HEK293T (cell line): ENCODE measurements at regions not wholly inside any gene's neighbourhood (a gene's known extent, or its start where the extent isn't known, plus 50 kb on each side); places are given as distances from the start of the nearest gene placed in this dataset.

Source experiments
- BHLHE40 ChIP-seq: fragments of 450-650 bp; IDR thresholded peaks from 2 replicates; pipeline ENCODE4 v1.6.1; 2016; ENCODE audit warnings: mild to moderate bottlenecking, moderate library complexity, borderline replicate concordance
- FOXM1 ChIP-seq: fragments of 450-650 bp; IDR thresholded peaks from 2 replicates; pipeline ENCODE4 v1.6.1; 2017; ENCODE audit warnings: mild to moderate bottlenecking, borderline replicate concordance
- LEF1 ChIP-seq: fragments of 450-650 bp; IDR thresholded peaks from 2 replicates; pipeline ENCODE4 v1.6.1; 2017; ENCODE audit warnings: mild to moderate bottlenecking, borderline replicate concordance
- SP1 ChIP-seq: fragments of 450-650 bp; IDR thresholded peaks from 2 replicates; pipeline ENCODE4 v1.6.1; 2017
- SUZ12 ChIP-seq: fragments of 450-650 bp; IDR thresholded peaks from 2 replicates; pipeline ENCODE4 v1.6.1; 2016; ENCODE audit warnings: mild to moderate bottlenecking

DNA sequence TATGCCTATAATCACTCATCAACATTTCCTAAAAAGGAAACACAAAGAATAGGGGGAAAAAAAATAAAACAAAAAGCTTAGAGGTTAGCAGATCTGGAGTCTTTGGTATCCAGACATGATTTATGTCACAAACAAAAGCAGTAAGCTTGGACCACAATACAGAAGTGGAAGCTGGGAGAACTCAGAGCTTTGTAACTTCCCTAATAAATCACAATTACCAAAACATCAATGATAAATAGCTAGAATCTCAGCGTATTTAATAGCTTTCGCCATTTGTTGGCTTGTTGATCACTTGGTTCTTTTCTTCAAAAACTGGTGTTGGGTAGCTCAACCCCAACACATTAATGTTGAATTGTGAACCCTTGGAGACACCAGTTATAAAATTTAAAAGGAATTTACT lies 392.5 kb downstream of the IRS1 start:
- no peak for TF ChIP-seq FOXM1
- no peak for TF ChIP-seq LEF1
- TF ChIP-seq BHLHE40: no peak
- TF ChIP-seq SP1: no peak
- TF ChIP-seq SUZ12: no peak
